OCI-LY1 (cell line): ENCODE measurements at regions not wholly inside any gene's neighbourhood (a gene's known extent, or its start where the extent isn't known, plus 50 kb on each side); places are given as distances from the start of the nearest gene placed in this dataset.

ENCODE experiments used
- H2AFZ ChIP-seq: fragments of 200-600 bp; sonication (generic), shearing (Covaris generic); 2 replicates; pipeline ENCODE4 v1.6.0; 2014; ENCODE audit warnings: antibody characterized with exemption, mild to moderate bottlenecking, low read length
- H3F3A ChIP-seq: fragments of 200-600 bp; sonication (generic), shearing (Covaris generic); 2 replicates; pipeline ENCODE4 v1.6.0; 2014; ENCODE audit warnings: mild to moderate bottlenecking, antibody characterized with exemption, low read length, moderate library complexity; ENCODE audit not compliant: insufficient read depth
- H3K27ac ChIP-seq: fragments of 200-600 bp; sonication (generic); 2 replicates; pipeline ENCODE4 v1.5.1; 2014; ENCODE audit warnings: low read length, mixed run types, mild to moderate bottlenecking, low read depth; ENCODE audit not compliant: poor library complexity, severe bottlenecking
- H3K27me3 ChIP-seq: fragments of 200-600 bp; sonication (generic); 2 replicates; pipeline ENCODE4 v1.6.0; 2014; ENCODE audit warnings: antibody characterized with exemption, mild to moderate bottlenecking, low read length, moderate library complexity; ENCODE audit not compliant: insufficient read depth
- H3K36me3 ChIP-seq: fragments of 200-600 bp; sonication (generic); 2 replicates; pipeline ENCODE4 v1.6.1; 2014; ENCODE audit warnings: mild to moderate bottlenecking, antibody characterized with exemption, low read length, moderate library complexity, mixed read lengths; ENCODE audit not compliant: insufficient read depth
- H3K4me1 ChIP-seq: fragments of 200-600 bp; sonication (generic); 2 replicates; pipeline ENCODE4 v1.5.1; 2014; ENCODE audit warnings: mild to moderate bottlenecking, low read length, moderate library complexity; ENCODE audit not compliant: insufficient read depth, severe bottlenecking
- H3K4me2 ChIP-seq: fragments of 200-600 bp; sonication (generic), shearing (Covaris generic); 2 replicates; pipeline ENCODE4 v1.6.1; 2014; ENCODE audit warnings: low read length
- H3K4me3 ChIP-seq: fragments of 200-600 bp; sonication (generic); 2 replicates; pipeline ENCODE4 v1.5.1; 2014; ENCODE audit warnings: low read length, low read depth, mild to moderate bottlenecking, mixed read lengths; ENCODE audit not compliant: poor library complexity, severe bottlenecking
- H3K79me2 ChIP-seq: fragments of 200-600 bp; shearing (Covaris generic); 2 replicates; pipeline ENCODE4 v1.6.1; 2016; ENCODE audit warnings: mixed run types, low read length, mixed read lengths; ENCODE audit not compliant: insufficient read depth
- H3K9ac ChIP-seq: fragments of 200-600 bp; sonication (generic), shearing (Covaris generic); 2 replicates; pipeline ENCODE4 v1.6.1; 2014; ENCODE audit warnings: mild to moderate bottlenecking, low read length, mixed read lengths
- H3K9me2 ChIP-seq: fragments of 200-600 bp; sonication (generic), shearing (Covaris generic); 2 replicates; pipeline ENCODE4 v1.6.1; 2014; ENCODE audit warnings: low read depth, mild to moderate bottlenecking, low read length, mixed read lengths
- H3K9me3 ChIP-seq: fragments of 200-600 bp; shearing (Covaris generic); 2 replicates; pipeline ENCODE4 v1.6.1; 2014; ENCODE audit warnings: low read length, mixed read lengths
- H4K20me1 ChIP-seq: fragments of 200-600 bp; sonication (generic), shearing (Covaris generic); 2 replicates; pipeline ENCODE4 v1.6.0; 2016; ENCODE audit warnings: mild to moderate bottlenecking, low read length; ENCODE audit not compliant: insufficient read depth
- EZH2 ChIP-seq: fragments of 200-600 bp; sonication (generic), shearing (Covaris generic); IDR thresholded peaks from 2 replicates; pipeline ENCODE4 v1.8.0; 2017; ENCODE audit warnings: borderline replicate concordance, mixed run types, mild to moderate bottlenecking, antibody characterized with exemption, low read length, moderate library complexity, mixed read lengths
- TF ChIP-seq, protein P1 (sequence below): fragments of 200-600 bp; sonication (generic), shearing (Covaris generic); IDR thresholded peaks from 2 replicates; pipeline ENCODE4 v1.5.1; 2017; ENCODE audit warnings: mild to moderate bottlenecking, antibody characterized with exemption, low read length, moderate library complexity, mixed read lengths

DNA sequence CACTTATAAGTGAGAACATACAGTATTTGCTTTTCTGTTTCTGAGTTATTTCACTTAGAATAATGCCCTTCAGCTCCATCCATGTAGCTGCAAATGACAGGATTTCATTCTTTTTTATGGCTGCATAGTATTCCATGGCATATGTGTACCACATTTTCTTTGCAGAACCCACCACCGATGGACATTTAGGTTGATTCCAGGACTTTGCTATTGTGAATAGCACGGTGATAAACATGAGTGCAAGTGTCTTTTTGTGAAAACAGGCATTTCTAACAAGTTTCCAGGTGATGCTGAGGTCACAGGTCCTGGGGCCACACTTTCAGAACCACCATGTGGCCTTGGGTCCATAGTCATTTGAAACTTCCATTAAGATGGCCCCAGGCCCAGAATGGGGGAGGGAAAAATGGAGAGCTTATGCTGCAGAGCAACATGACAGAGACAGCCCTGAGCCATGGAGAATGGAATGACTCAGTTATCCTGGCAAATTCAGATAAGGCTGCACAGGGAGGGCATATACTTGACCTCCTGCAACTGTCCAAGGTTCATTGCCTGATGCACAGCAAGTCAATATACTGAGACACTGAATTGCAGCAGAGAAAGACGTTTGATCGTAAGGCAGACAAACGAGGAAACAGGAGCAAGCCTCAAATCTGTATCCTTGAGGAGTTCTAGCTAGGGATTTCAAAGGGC lies 248.0 kb upstream of the GALNT17 start:
- Histone ChIP-seq H3K4me2 (no peak overlapping the region), H3K9me2 (no peaks in the 10 kb centered on the region), H2AFZ (no peak overlapping the region), H3K4me3 (no peak overlapping the region), H3K79me2 (no peaks in the 10 kb centered on the region), H3K36me3 (no peaks in the 10 kb centered on the region), H3K4me1 (no peaks in the 10 kb centered on the region), H3F3A (no peaks in the 10 kb centered on the region), H3K27ac (no peak overlapping the region), H3K9me3 (no peaks in the 10 kb centered on the region), H3K27me3 (no peaks in the 10 kb centered on the region), H4K20me1 (no peaks in the 10 kb centered on the region), H3K9ac (no peak overlapping the region)
- no peak for TF ChIP-seq EZH2
- TF ChIP-seq, protein P1, sequence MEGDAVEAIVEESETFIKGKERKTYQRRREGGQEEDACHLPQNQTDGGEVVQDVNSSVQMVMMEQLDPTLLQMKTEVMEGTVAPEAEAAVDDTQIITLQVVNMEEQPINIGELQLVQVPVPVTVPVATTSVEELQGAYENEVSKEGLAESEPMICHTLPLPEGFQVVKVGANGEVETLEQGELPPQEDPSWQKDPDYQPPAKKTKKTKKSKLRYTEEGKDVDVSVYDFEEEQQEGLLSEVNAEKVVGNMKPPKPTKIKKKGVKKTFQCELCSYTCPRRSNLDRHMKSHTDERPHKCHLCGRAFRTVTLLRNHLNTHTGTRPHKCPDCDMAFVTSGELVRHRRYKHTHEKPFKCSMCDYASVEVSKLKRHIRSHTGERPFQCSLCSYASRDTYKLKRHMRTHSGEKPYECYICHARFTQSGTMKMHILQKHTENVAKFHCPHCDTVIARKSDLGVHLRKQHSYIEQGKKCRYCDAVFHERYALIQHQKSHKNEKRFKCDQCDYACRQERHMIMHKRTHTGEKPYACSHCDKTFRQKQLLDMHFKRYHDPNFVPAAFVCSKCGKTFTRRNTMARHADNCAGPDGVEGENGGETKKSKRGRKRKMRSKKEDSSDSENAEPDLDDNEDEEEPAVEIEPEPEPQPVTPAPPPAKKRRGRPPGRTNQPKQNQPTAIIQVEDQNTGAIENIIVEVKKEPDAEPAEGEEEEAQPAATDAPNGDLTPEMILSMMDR: no peak

DNA sequence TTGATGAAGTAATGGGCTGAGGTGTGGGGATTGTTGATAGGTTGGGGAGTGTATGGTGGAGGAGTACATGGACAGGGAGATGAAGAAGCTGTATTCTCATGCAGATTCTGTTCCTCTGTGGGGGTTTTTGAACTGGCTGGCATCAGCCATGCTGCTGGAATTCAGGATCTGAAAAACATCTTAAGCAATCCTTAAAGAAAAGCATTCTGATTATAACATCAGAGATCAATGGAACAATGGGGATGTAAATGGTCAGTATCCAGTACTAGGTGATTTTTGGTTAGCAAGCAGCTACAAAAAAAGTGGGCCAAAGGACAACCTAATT lies 247.5 kb upstream of the GALNT17 start:
- H3K9ac ChIP-seq: no peak overlapping the region
- H3K27ac ChIP-seq: no peak overlapping the region
- H4K20me1 ChIP-seq: no peaks in the 10 kb centered on the region
- H3K36me3 ChIP-seq: no peaks in the 10 kb centered on the region
- H3K79me2 ChIP-seq: no peaks in the 10 kb centered on the region
- no peaks in the 10 kb centered on the region for H3K27me3 ChIP-seq
- H3K9me3 ChIP-seq: 0 out of 2 replicates have a peak, but pooled peaks cover 4% of the 10 kb centered on the region
- H3K4me1 ChIP-seq: no peaks in the 10 kb centered on the region
- no peaks in the 10 kb centered on the region for H3F3A ChIP-seq
- H3K9me2 ChIP-seq: no peaks in the 10 kb centered on the region
- TF ChIP-seq, protein P1: no peak
- TF ChIP-seq EZH2: no peak
- no peak overlapping the region for H2AFZ ChIP-seq
- no peak overlapping the region for H3K4me2 ChIP-seq
- H3K4me3 ChIP-seq: no peak overlapping the region

DNA sequence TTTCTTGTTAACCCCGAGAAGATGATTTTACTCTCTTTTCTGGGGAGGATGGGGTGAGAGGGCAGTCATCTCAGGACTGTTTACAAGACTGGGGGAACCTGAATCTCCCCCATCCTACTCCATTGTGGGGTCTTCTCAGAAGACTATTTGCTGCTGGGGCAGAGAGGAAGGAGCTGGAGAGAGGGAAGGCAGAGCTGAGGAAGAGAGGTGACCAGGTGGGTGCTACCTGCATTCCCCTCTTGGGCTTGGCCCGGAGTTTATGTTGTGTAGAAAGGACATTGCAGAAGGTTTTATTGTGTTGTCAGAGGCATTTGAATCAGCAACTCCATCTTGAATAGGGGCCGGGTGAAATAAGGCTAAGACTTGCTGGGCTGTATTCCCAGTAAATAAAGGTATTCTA lies 247.1 kb upstream of the GALNT17 start:
- Histone ChIP-seq H3K4me2 (no peak overlapping the region), H3K9ac (no peak overlapping the region), H3K27ac (no peak overlapping the region)

More for the DNA sequence above, 247.1 kb upstream of the GALNT17 start:
- no peaks in the 10 kb centered on the region for H3K27me3 ChIP-seq
- no peaks in the 10 kb centered on the region for H3K36me3 ChIP-seq
- no peaks in the 10 kb centered on the region for H3K9me2 ChIP-seq
- H3F3A ChIP-seq: no peaks in the 10 kb centered on the region
- TF ChIP-seq, protein P1: no peak
- no peak for TF ChIP-seq EZH2
- no peaks in the 10 kb centered on the region for H4K20me1 ChIP-seq
- no peak overlapping the region for H2AFZ ChIP-seq
- H3K4me1 ChIP-seq: no peaks in the 10 kb centered on the region
- H3K9me3 ChIP-seq: peaks cover 8% of the 10 kb centered on the region; the same call in 1 of the 2 replicates
- H3K4me3 ChIP-seq: no peak overlapping the region
- H3K79me2 ChIP-seq: no peaks in the 10 kb centered on the region
